ENCODE measurements at regions not wholly inside any gene's neighbourhood (a gene's known extent, or its start where the extent isn't known, plus 50 kb on each side); places are given as distances from the start of the nearest gene placed in this dataset.

- no peak for DNase-seq
- Histone ChIP-seq H3K27me3 (no peaks in the 10 kb centered on the region), H3K4me3 (no peak overlapping the region), H3K9me3 (peaks cover 5 to 11% (median 9%) of the 10 kb centered on the region in 4 donors), H3K36me3 (no peaks in the 10 kb centered on the region), H3K27ac (no peak overlapping the region), H3K4me1 (no peaks in the 10 kb centered on the region)
- TF ChIP-seq POLR2AphosphoS5 (IDR thresholded peaks at IDR 0.05) (no peak), CTCF (IDR thresholded peaks at IDR 0.05) (no peak), POLR2A (IDR thresholded peaks at IDR 0.05) (no peak), EP300 (IDR thresholded peaks at IDR 0.05) (no peak)
- ATAC-seq (ENCODE audit: low FRiP score in 2 of 2) = no peak
Observed at GRCh38 chr22:22997988-22998387, 72.3 kb upstream of the GNAZ start.

- no peak for TF ChIP-seq EP300 (IDR thresholded peaks at IDR 0.05)
- no peak for TF ChIP-seq POLR2AphosphoS5 (IDR thresholded peaks at IDR 0.05)
- TF ChIP-seq CTCF (IDR thresholded peaks at IDR 0.05) = no peak
- no peak for TF ChIP-seq POLR2A (IDR thresholded peaks at IDR 0.05)
- DNase-seq = no peak
- WGBS, 2 donors = 61% methylated on average over 2 of the region's 2 CpGs
Observed at GRCh38 chr22:22999523-22999922, 70.8 kb upstream of the GNAZ start.

GRCh38 chr22:23000657-23001347 lies 69.5 kb upstream of the GNAZ start:
- Histone ChIP-seq H3K27ac (no peak overlapping the region), H3K36me3 (no peaks in the 10 kb centered on the region), H3K9me3 (peaks cover 5 to 11% (median 9%) of the 10 kb centered on the region in 4 donors), H3K4me1 (no peaks in the 10 kb centered on the region), H3K4me3 (no peak overlapping the region), H3K27me3 (no peaks in the 10 kb centered on the region)
- DNase-seq = no peak
- TF ChIP-seq EP300 (IDR thresholded peaks at IDR 0.05) (no peak), CTCF (IDR thresholded peaks at IDR 0.05) (no peak), POLR2A (IDR thresholded peaks at IDR 0.05) (no peak), POLR2AphosphoS5 (IDR thresholded peaks at IDR 0.05) (no peak)
- ATAC-seq (ENCODE audit: low FRiP score in 2 of 2) = no peak
- WGBS, 2 donors = 79 to 81% methylated on average over 2 of the region's 2 CpGs

More at GRCh38 chr22:22999523-22999922, 70.8 kb upstream of the GNAZ start:
- no peaks in the 10 kb centered on the region for H3K36me3 ChIP-seq
- H3K4me1 ChIP-seq = no peaks in the 10 kb centered on the region
- ATAC-seq (ENCODE audit: low FRiP score in 2 of 2) = no peak
- no peak overlapping the region for H3K4me3 ChIP-seq
- no peak overlapping the region for H3K27ac ChIP-seq
- peaks cover 5 to 11% (median 9%) of the 10 kb centered on the region in 4 donors for H3K9me3 ChIP-seq
- no peaks in the 10 kb centered on the region for H3K27me3 ChIP-seq

GRCh38 chr22:23001463-23001862 lies 68.9 kb upstream of the GNAZ start:
- H3K4me3 ChIP-seq = no peak overlapping the region
- no peak overlapping the region for H3K27ac ChIP-seq
- H3K36me3 ChIP-seq = no peaks in the 10 kb centered on the region
- H3K27me3 ChIP-seq = no peaks in the 10 kb centered on the region
- peaks cover 5 to 11% (median 9%) of the 10 kb centered on the region in 4 donors for H3K9me3 ChIP-seq
- TF ChIP-seq EP300 (IDR thresholded peaks at IDR 0.05) (no peak), POLR2AphosphoS5 (IDR thresholded peaks at IDR 0.05) (no peak), CTCF (IDR thresholded peaks at IDR 0.05) (no peak)
- ATAC-seq (ENCODE audit: low FRiP score in 2 of 2) (no peak), DNase-seq (no peak)
- H3K4me1 ChIP-seq = no peaks in the 10 kb centered on the region

GRCh38 chr22:23002612-23003180 lies 67.6 kb upstream of the GNAZ start:
- 84 to 90% methylated on average over 2 of the region's 2 CpGs for WGBS, 2 donors
- peaks cover 0 to 2% (median 1%) of the 10 kb centered on the region in 4 donors for H3K9me3 ChIP-seq
- H3K27ac ChIP-seq = no peak overlapping the region
- no peaks in the 10 kb centered on the region for H3K4me1 ChIP-seq
- no peak overlapping the region for H3K4me3 ChIP-seq
- no peaks in the 10 kb centered on the region for H3K36me3 ChIP-seq
- DNase-seq (no peak), ATAC-seq (ENCODE audit: low FRiP score in 2 of 2) (no peak)
- TF ChIP-seq CTCF (IDR thresholded peaks at IDR 0.05) = no peak
- no peak for TF ChIP-seq EP300 (IDR thresholded peaks at IDR 0.05)
- TF ChIP-seq POLR2AphosphoS5 (IDR thresholded peaks at IDR 0.05) = no peak
- TF ChIP-seq POLR2A (IDR thresholded peaks at IDR 0.05) = no peak
- no peaks in the 10 kb centered on the region for H3K27me3 ChIP-seq

Data from upper lobe of left lung (tissue), 6 donors.